PC-3 (cell line): ENCODE measurements at regions not wholly inside any gene's neighbourhood (a gene's known extent, or its start where the extent isn't known, plus 50 kb on each side); places are given as distances from the start of the nearest gene placed in this dataset.

ENCODE experiments used
- CTCF ChIP-seq: fragments of 300-600 bp; sonication (generic); conservative IDR thresholded peaks from 2 replicates; pipeline ENCODE4 v1.5.1; 2017; ENCODE audit warnings: antibody characterized with exemption, low read depth, mild to moderate bottlenecking, low read length
- EZH2 ChIP-seq: fragments of 300-600 bp; sonication (generic); IDR thresholded peaks from one replicate; pipeline ENCODE4 v1.6.1; 2017; ENCODE audit warnings: antibody characterized with exemption, mild to moderate bottlenecking, low read length; ENCODE audit not compliant: unreplicated experiment

GRCh38 chr11:131297441-131297840 lies 73.0 kb upstream of the NTM start:
- TF ChIP-seq CTCF: no peak
- no peak for TF ChIP-seq EZH2
